Uterus (tissue), 3 donors: ENCODE measurements at regions not wholly inside any gene's neighbourhood (a gene's known extent, or its start where the extent isn't known, plus 50 kb on each side); places are given as distances from the start of the nearest gene placed in this dataset.

ENCODE experiments used
- DNase-seq, 2 donors: peaks; one replicate each; pipeline ENCODE4 v3.0.0-alpha.2; 2019 to 2020
- H3K27ac ChIP-seq, 2 donors: fragments of 200-600 bp; sonication (generic); 1 replicate in 1 of 2; 2 replicates in 1 of 2; pipeline ENCODE4 v1.5.1; 2016 to 2018
- H3K27me3 ChIP-seq, 2 donors: fragments of 200-600 bp; sonication (generic); one replicate each; pipeline ENCODE4 v1.5.1; 2018 to 2019; ENCODE audit warnings: control low read depth in 1 of 2
- H3K36me3 ChIP-seq, 2 donors: fragments of 200-600 bp; sonication (generic); one replicate each; pipeline ENCODE4 v1.5.1; 2019; ENCODE audit warnings: control low read depth in 1 of 2
- H3K4me1 ChIP-seq, 2 donors: fragments of 200-600 bp; sonication (generic); one replicate each; pipeline ENCODE4 v1.5.1; 2018 to 2019; ENCODE audit warnings: control low read depth in 1 of 2
- H3K4me3 ChIP-seq, 2 donors: fragments of 200-600 bp; sonication (generic); 1 replicate in 1 of 2; 2 replicates in 1 of 2; pipeline ENCODE4 v1.5.1; 2018 to 2019; ENCODE audit warnings: mild to moderate bottlenecking in 1 of 2
- H3K9me3 ChIP-seq, 2 donors: fragments of 200-600 bp; sonication (generic); one replicate each; pipeline ENCODE4 v1.5.1; 2019; ENCODE audit warnings: control low read depth in 1 of 2
- POLR2A ChIP-seq, 2 donors: fragments of 450-650 bp; IDR thresholded peaks; one replicate each; pipeline ENCODE4 v1.6.1; 2016; ENCODE audit warnings: antibody characterized with exemption in 2 of 2, mild to moderate bottlenecking in 1 of 2, moderate library complexity in 1 of 2
- intact Hi-C: fragments of 100-400 bp; cut with DNase I; formaldehyde crosslinking; loops from one replicate; pipeline ENCODE4 v1.15.1; 2023; ENCODE audit warnings: low total_unique reads
- TF ChIP-seq, protein P1 (sequence below), 4 experiments: fragments of 200-600 bp in 2 of 4; fragments of 450-650 bp in 2 of 4; sonication (generic) in 2 of 4; IDR thresholded peaks; one replicate each; pipeline ENCODE4 v1.5.1; 2016 to 2019; ENCODE audit warnings: antibody characterized with exemption in 4 of 4, mild to moderate bottlenecking in 2 of 4, moderate library complexity in 1 of 4
- donor health status: DM: yes; HTN: yes; CAD: no.

- Histone ChIP-seq H3K4me3 (no peak overlapping the region), H3K9me3 (peaks cover 0 to 4% of the 10 kb centered on the region in 2 donors), H3K36me3 (no peaks in the 10 kb centered on the region), H3K27me3 (no peaks in the 10 kb centered on the region), H3K4me1 (no peaks in the 10 kb centered on the region), H3K27ac (no peak overlapping the region)
- intact Hi-C loops = no loop called here
- DNase-seq = no peak
- TF ChIP-seq POLR2A (IDR thresholded peaks at IDR 0.05) = no peak
- TF ChIP-seq, protein P1, sequence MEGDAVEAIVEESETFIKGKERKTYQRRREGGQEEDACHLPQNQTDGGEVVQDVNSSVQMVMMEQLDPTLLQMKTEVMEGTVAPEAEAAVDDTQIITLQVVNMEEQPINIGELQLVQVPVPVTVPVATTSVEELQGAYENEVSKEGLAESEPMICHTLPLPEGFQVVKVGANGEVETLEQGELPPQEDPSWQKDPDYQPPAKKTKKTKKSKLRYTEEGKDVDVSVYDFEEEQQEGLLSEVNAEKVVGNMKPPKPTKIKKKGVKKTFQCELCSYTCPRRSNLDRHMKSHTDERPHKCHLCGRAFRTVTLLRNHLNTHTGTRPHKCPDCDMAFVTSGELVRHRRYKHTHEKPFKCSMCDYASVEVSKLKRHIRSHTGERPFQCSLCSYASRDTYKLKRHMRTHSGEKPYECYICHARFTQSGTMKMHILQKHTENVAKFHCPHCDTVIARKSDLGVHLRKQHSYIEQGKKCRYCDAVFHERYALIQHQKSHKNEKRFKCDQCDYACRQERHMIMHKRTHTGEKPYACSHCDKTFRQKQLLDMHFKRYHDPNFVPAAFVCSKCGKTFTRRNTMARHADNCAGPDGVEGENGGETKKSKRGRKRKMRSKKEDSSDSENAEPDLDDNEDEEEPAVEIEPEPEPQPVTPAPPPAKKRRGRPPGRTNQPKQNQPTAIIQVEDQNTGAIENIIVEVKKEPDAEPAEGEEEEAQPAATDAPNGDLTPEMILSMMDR (IDR thresholded peaks at IDR 0.05) = no peak
Observed at GRCh38 chr1:112070677-112071076, 81.2 kb upstream of the KCND3 start.

DNA sequence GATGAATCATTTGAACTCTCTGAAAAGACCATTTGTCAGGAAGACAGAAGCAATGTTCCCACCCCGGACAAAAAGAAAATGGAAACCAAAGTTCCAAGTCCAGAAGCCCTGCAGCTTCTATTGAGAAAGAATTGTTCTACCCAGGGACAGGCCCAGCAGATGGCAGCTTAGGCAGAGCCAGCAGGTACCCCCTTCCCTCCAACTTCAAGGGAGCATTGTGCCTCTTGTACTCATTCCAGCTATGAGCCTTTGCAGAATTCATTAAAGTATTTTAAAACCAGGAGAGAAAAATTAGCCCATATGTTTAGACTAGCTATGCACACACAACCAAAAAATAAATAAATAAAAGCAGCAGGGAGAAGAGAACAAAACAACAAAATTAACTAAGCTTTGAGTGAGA is 85.2 kb upstream of the KCND3 start:
- no peak overlapping the region for H3K27ac ChIP-seq
- no peak for DNase-seq
- no peak for TF ChIP-seq POLR2A (IDR thresholded peaks at IDR 0.05)
- TF ChIP-seq, protein P1 (IDR thresholded peaks at IDR 0.05) = no peak
- H3K4me1 ChIP-seq = no peaks in the 10 kb centered on the region
- no peak overlapping the region for H3K4me3 ChIP-seq
- peaks cover 0 to 4% of the 10 kb centered on the region in 2 donors for H3K9me3 ChIP-seq
- intact Hi-C loops = no loop called here
- H3K36me3 ChIP-seq = no peaks in the 10 kb centered on the region
- no peaks in the 10 kb centered on the region for H3K27me3 ChIP-seq

GRCh38 chr1:112075566-112075965 is 86.1 kb upstream of the KCND3 start:
- Histone ChIP-seq H3K27me3 (no peaks in the 10 kb centered on the region), H3K27ac (no peak overlapping the region), H3K4me3 (no peak overlapping the region), H3K9me3 (peaks cover 0 to 4% of the 10 kb centered on the region in 2 donors), H3K4me1 (no peaks in the 10 kb centered on the region), H3K36me3 (no peaks in the 10 kb centered on the region)
- intact Hi-C loops = no loop called here
- DNase-seq = no peak
- no peak for TF ChIP-seq POLR2A (IDR thresholded peaks at IDR 0.05)
- TF ChIP-seq, protein P1 (IDR thresholded peaks at IDR 0.05) = no peak

GRCh38 chr1:112079446-112079845 is 90.0 kb upstream of the KCND3 start:
- Histone ChIP-seq H3K4me1 (no peaks in the 10 kb centered on the region), H3K4me3 (no peak overlapping the region), H3K9me3 (no peaks in the 10 kb centered on the region), H3K27ac (no peak overlapping the region), H3K36me3 (no peaks in the 10 kb centered on the region), H3K27me3 (no peaks in the 10 kb centered on the region)
- intact Hi-C loops = no loop called here
- TF ChIP-seq POLR2A (IDR thresholded peaks at IDR 0.05) = no peak
- TF ChIP-seq, protein P1 (IDR thresholded peaks at IDR 0.05) = no peak
- DNase-seq = no peak

DNA sequence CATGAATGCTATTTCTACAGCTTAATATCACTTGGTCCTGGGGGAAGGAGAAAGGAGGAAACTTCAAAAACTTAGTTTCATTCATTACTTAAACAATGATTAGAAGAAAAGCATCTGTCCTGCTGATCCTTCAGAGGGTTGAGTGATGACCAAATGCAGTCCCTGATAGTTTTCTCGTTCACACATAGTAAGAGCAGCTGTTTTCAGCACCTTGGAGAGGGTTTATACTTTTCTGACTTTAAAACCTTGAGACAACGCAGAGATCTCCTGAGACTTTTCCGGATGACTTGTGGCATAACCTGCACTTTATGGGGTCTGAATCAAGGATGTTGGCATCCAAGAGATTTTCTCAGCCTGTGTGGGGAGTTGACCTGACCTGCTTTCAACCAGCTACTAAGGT is 94.0 kb upstream of the KCND3 start:
- H3K4me3 ChIP-seq = no peak overlapping the region
- H3K9me3 ChIP-seq = no peaks in the 10 kb centered on the region
- no peaks in the 10 kb centered on the region for H3K4me1 ChIP-seq
- no peak overlapping the region for H3K27ac ChIP-seq
- no peaks in the 10 kb centered on the region for H3K27me3 ChIP-seq
- intact Hi-C loops = no loop called here
- no peak for TF ChIP-seq POLR2A (IDR thresholded peaks at IDR 0.05)
- TF ChIP-seq, protein P1 (IDR thresholded peaks at IDR 0.05) = no peak
- no peak for DNase-seq
- H3K36me3 ChIP-seq = no peaks in the 10 kb centered on the region
